HPDE6-E6E7 (cell line): ENCODE measurements at regions not wholly inside any gene's neighbourhood (a gene's known extent, or its start where the extent isn't known, plus 50 kb on each side); places are given as distances from the start of the nearest gene placed in this dataset.

Experiments used
- DNase-seq: peaks from one replicate; pipeline ENCODE4 v3.0.0; 2011; ENCODE audit warnings: missing footprints; ENCODE audit errors: extremely low spot score

GRCh38 chr2:21939967-21940366 lies 816.2 kb downstream of the TDRD15 start:
- no peak for DNase-seq

GRCh38 chr2:21944536-21944935 lies 820.8 kb downstream of the TDRD15 start:
- DNase-seq = no peak

- DNase-seq = no peak
Measured at GRCh38 chr2:21945658-21946057, 821.9 kb downstream of the TDRD15 start.

- DNase-seq = no peak
Measured at GRCh38 chr2:21947046-21947445, 823.3 kb downstream of the TDRD15 start.

- DNase-seq = no peak
Measured at GRCh38 chr2:21966139-21966538, 842.4 kb downstream of the TDRD15 start.

- DNase-seq = no peak
Measured at GRCh38 chr2:21970971-21971370, 847.2 kb downstream of the TDRD15 start.

GRCh38 chr2:21972586-21972985 lies 848.8 kb downstream of the TDRD15 start:
- DNase-seq = no peak

- no peak for DNase-seq
Measured at GRCh38 chr2:21981127-21981526, 857.4 kb downstream of the TDRD15 start.

GRCh38 chr2:21993002-21993401 lies 869.2 kb downstream of the TDRD15 start:
- DNase-seq = no peak

GRCh38 chr2:21996339-21996738 lies 872.6 kb downstream of the TDRD15 start:
- no peak for DNase-seq

- DNase-seq = no peak
Measured at GRCh38 chr2:21999522-21999921, 875.8 kb downstream of the TDRD15 start.

- DNase-seq = no peak
Measured at GRCh38 chr2:22002066-22002465, 878.3 kb downstream of the TDRD15 start.

- no peak for DNase-seq
Measured at GRCh38 chr2:22003270-22003669, 879.5 kb downstream of the TDRD15 start.

- no peak for DNase-seq
Measured at GRCh38 chr2:22011048-22011447, 887.3 kb downstream of the TDRD15 start.

- no peak for DNase-seq
Measured at GRCh38 chr2:22020091-22020742, 896.4 kb downstream of the TDRD15 start.

GRCh38 chr2:22027345-22028005 lies 903.7 kb downstream of the TDRD15 start:
- DNase-seq = no peak

- no peak for DNase-seq
Measured at GRCh38 chr2:22035361-22035830, 911.6 kb downstream of the TDRD15 start.

GRCh38 chr2:22037274-22037673 lies 913.5 kb downstream of the TDRD15 start:
- DNase-seq = no peak

- no peak for DNase-seq
Measured at GRCh38 chr2:22043784-22044183, 920.0 kb downstream of the TDRD15 start.

GRCh38 chr2:22055784-22056620 lies 932.2 kb downstream of the TDRD15 start:
- no peak for DNase-seq

GRCh38 chr2:22056621-22057132 lies 932.9 kb downstream of the TDRD15 start:
- no peak for DNase-seq

- DNase-seq = no peak
Measured at GRCh38 chr2:22062679-22063078, 938.9 kb downstream of the TDRD15 start.
